NT2/D1 (cell line): ENCODE measurements at regions not wholly inside any gene's neighbourhood (a gene's known extent, or its start where the extent isn't known, plus 50 kb on each side); places are given as distances from the start of the nearest gene placed in this dataset.

Source experiments
- DNase-seq: peaks from one replicate; pipeline ENCODE4 v3.0.0-alpha.2; 2011; ENCODE audit warnings: low read depth, low spot score
- H3K27me3 ChIP-seq: 2 replicates; pipeline ENCODE4 v1.6.0; 2011; ENCODE audit warnings: mild to moderate bottlenecking; ENCODE audit not compliant: insufficient read length, insufficient read depth
- H3K36me3 ChIP-seq: 2 replicates; pipeline ENCODE4 v1.6.1; 2011; ENCODE audit warnings: mild to moderate bottlenecking, low read length, mixed read lengths; ENCODE audit not compliant: insufficient read depth, insufficient read length
- H3K4me1 ChIP-seq: 2 replicates; pipeline ENCODE4 v1.5.1; 2011; ENCODE audit not compliant: insufficient read depth, insufficient read length
- H3K4me3 ChIP-seq: 2 replicates; pipeline ENCODE4 v1.5.1; 2011; ENCODE audit warnings: low read depth; ENCODE audit not compliant: insufficient read length
- H3K9ac ChIP-seq: 2 replicates; pipeline ENCODE4 v1.6.0; 2011; ENCODE audit warnings: low read depth; ENCODE audit not compliant: insufficient read length
- H3K9me3 ChIP-seq: 2 replicates; pipeline ENCODE4 v1.5.1; 2011; ENCODE audit warnings: mild to moderate bottlenecking, low read length; ENCODE audit not compliant: insufficient read depth
- SUZ12 ChIP-seq: IDR thresholded peaks from 2 replicates; pipeline ENCODE4 v1.6.1; 2011; ENCODE audit not compliant: insufficient read length, insufficient read depth; ENCODE audit errors: extremely low read depth
- YY1 ChIP-seq: IDR thresholded peaks from 2 replicates; pipeline ENCODE4 v1.6.1; 2011; ENCODE audit not compliant: insufficient read length, insufficient read depth
- ZNF274 ChIP-seq: IDR thresholded peaks from 2 replicates; pipeline ENCODE4 v1.6.1; 2011; ENCODE audit warnings: mild to moderate bottlenecking, low read depth, low read length

GRCh38 chr2:181778621-181779201 is 98.4 kb upstream of the NEUROD1 start:
- H3K9me3 ChIP-seq, result no peaks in the 10 kb centered on the region
- H3K4me1 ChIP-seq, result no peaks in the 10 kb centered on the region
- no peaks in the 10 kb centered on the region for H3K27me3 ChIP-seq
- H3K4me3 ChIP-seq, result no peak overlapping the region
- DNase-seq, result no peak
- TF ChIP-seq YY1 (no peak), ZNF274 (no peak), SUZ12 (no peak)
- H3K36me3 ChIP-seq, result no peaks in the 10 kb centered on the region
- H3K9ac ChIP-seq, result no peak overlapping the region

- Histone ChIP-seq H3K4me3 (no peak overlapping the region), H3K36me3 (no peaks in the 10 kb centered on the region), H3K27me3 (no peaks in the 10 kb centered on the region), H3K9me3 (no peaks in the 10 kb centered on the region), H3K9ac (no peak overlapping the region), H3K4me1 (no peaks in the 10 kb centered on the region)
- DNase-seq, result no peak
- no peak for TF ChIP-seq SUZ12
- no peak for TF ChIP-seq YY1
Observed at GRCh38 chr2:181779288-181780021, 99.1 kb upstream of the NEUROD1 start.

GRCh38 chr2:181780047-181780651 is 99.8 kb upstream of the NEUROD1 start:
- no peaks in the 10 kb centered on the region for H3K27me3 ChIP-seq
- H3K36me3 ChIP-seq, result no peaks in the 10 kb centered on the region
- no peak for DNase-seq
- no peaks in the 10 kb centered on the region for H3K4me1 ChIP-seq
- no peaks in the 10 kb centered on the region for H3K9me3 ChIP-seq
- H3K9ac ChIP-seq, result no peak overlapping the region
- no peak overlapping the region for H3K4me3 ChIP-seq
- no peak for TF ChIP-seq SUZ12
- TF ChIP-seq ZNF274, result no peak
- no peak for TF ChIP-seq YY1

GRCh38 chr2:181780657-181781056 is 100.3 kb upstream of the NEUROD1 start:
- Histone ChIP-seq H3K9me3 (no peaks in the 10 kb centered on the region), H3K9ac (no peak overlapping the region), H3K27me3 (no peaks in the 10 kb centered on the region), H3K4me3 (no peak overlapping the region), H3K4me1 (no peaks in the 10 kb centered on the region), H3K36me3 (no peaks in the 10 kb centered on the region)
- TF ChIP-seq ZNF274, result no peak
- DNase-seq, result no peak

- H3K9me3 ChIP-seq, result no peaks in the 10 kb centered on the region
- H3K27me3 ChIP-seq, result no peaks in the 10 kb centered on the region
- H3K4me1 ChIP-seq, result no peaks in the 10 kb centered on the region
- H3K4me3 ChIP-seq, result no peak overlapping the region
- H3K9ac ChIP-seq, result no peak overlapping the region
- H3K36me3 ChIP-seq, result no peaks in the 10 kb centered on the region
- DNase-seq, result no peak
- TF ChIP-seq ZNF274 (no peak), YY1 (no peak), SUZ12 (no peak)
Observed at GRCh38 chr2:181781078-181781786, 100.9 kb upstream of the NEUROD1 start.

GRCh38 chr2:181782660-181783059 is 102.3 kb upstream of the NEUROD1 start:
- no peak for TF ChIP-seq ZNF274
- no peak for TF ChIP-seq YY1
- no peak for TF ChIP-seq SUZ12
- H3K4me1 ChIP-seq, result no peaks in the 10 kb centered on the region
- H3K36me3 ChIP-seq, result no peaks in the 10 kb centered on the region
- no peaks in the 10 kb centered on the region for H3K27me3 ChIP-seq
- no peak for DNase-seq
- H3K4me3 ChIP-seq, result no peak overlapping the region
- no peak overlapping the region for H3K9ac ChIP-seq
- no peaks in the 10 kb centered on the region for H3K9me3 ChIP-seq

GRCh38 chr2:181784556-181784955 is 104.2 kb upstream of the NEUROD1 start:
- no peaks in the 10 kb centered on the region for H3K27me3 ChIP-seq
- no peak for DNase-seq
- no peaks in the 10 kb centered on the region for H3K36me3 ChIP-seq
- H3K4me3 ChIP-seq, result no peak overlapping the region
- no peaks in the 10 kb centered on the region for H3K9me3 ChIP-seq
- no peak overlapping the region for H3K9ac ChIP-seq
- H3K4me1 ChIP-seq, result no peaks in the 10 kb centered on the region
- TF ChIP-seq SUZ12, result no peak
- no peak for TF ChIP-seq YY1
- TF ChIP-seq ZNF274, result no peak
